HG03108 (cell line): ENCODE measurements at regions not wholly inside any gene's neighbourhood (a gene's known extent, or its start where the extent isn't known, plus 50 kb on each side); places are given as distances from the start of the nearest gene placed in this dataset.
"Not testable (repeated sequence)": the region's sequence is repeated elsewhere in the genome, so short reads cannot be mapped to it uniquely, and the experiment has no call there.

Experiments
- ATAC-seq: cut with Tn5 transposase; IDR thresholded peaks from one replicate; pipeline ENCODE4 v1.9.1; 2021; ENCODE audit warnings: moderate library complexity; ENCODE audit not compliant: unreplicated experiment

GRCh38 chr12:78331753-78332152 lies 501.1 kb downstream of the NAV3 start:
- ATAC-seq = no peak

- no peak for ATAC-seq
Observed at GRCh38 chr12:78338054-78338785, 507.5 kb downstream of the NAV3 start.

GRCh38 chr12:78340406-78340805 lies 509.7 kb downstream of the NAV3 start:
- ATAC-seq = no peak

GRCh38 chr12:78343657-78344056 lies 513.0 kb downstream of the NAV3 start:
- ATAC-seq = no peak

GRCh38 chr12:78359520-78359919 lies 505.1 kb upstream of the SYT1 start:
- no peak for ATAC-seq

GRCh38 chr12:78361683-78362082 lies 502.9 kb upstream of the SYT1 start:
- no peak for ATAC-seq

GRCh38 chr12:78371284-78371683 lies 493.3 kb upstream of the SYT1 start:
- ATAC-seq = no peak

GRCh38 chr12:78375461-78375860 lies 489.1 kb upstream of the SYT1 start:
- ATAC-seq = no peak

- no peak for ATAC-seq
Observed at GRCh38 chr12:78376257-78376656, 488.3 kb upstream of the SYT1 start.

GRCh38 chr12:78379065-78379464 lies 485.5 kb upstream of the SYT1 start:
- ATAC-seq = not testable (repeated sequence)

GRCh38 chr12:78383414-78383813 lies 481.2 kb upstream of the SYT1 start:
- ATAC-seq = no peak

- no peak for ATAC-seq
Observed at GRCh38 chr12:78384541-78384940, 480.0 kb upstream of the SYT1 start.

- no peak for ATAC-seq
Observed at GRCh38 chr12:78385541-78385940, 479.0 kb upstream of the SYT1 start.

GRCh38 chr12:78386871-78387270 lies 477.7 kb upstream of the SYT1 start:
- no peak for ATAC-seq

- ATAC-seq = no peak
Observed at GRCh38 chr12:78387721-78388120, 476.9 kb upstream of the SYT1 start.

GRCh38 chr12:78388461-78388860 lies 476.1 kb upstream of the SYT1 start:
- ATAC-seq = no peak

GRCh38 chr12:78390920-78391319 lies 473.7 kb upstream of the SYT1 start:
- no peak for ATAC-seq

- no peak for ATAC-seq
Observed at GRCh38 chr12:78392918-78393317, 471.7 kb upstream of the SYT1 start.

- no peak for ATAC-seq
Observed at GRCh38 chr12:78395961-78396360, 468.6 kb upstream of the SYT1 start.

GRCh38 chr12:78396538-78396937 lies 468.0 kb upstream of the SYT1 start:
- no peak for ATAC-seq

- no peak for ATAC-seq
Observed at GRCh38 chr12:78398750-78399149, 465.8 kb upstream of the SYT1 start.

- no peak for ATAC-seq
Observed at GRCh38 chr12:78402366-78403134, 462.0 kb upstream of the SYT1 start.
